Right atrium auricular region (tissue), 2 donors: ENCODE measurements at regions not wholly inside any gene's neighbourhood (a gene's known extent, or its start where the extent isn't known, plus 50 kb on each side); places are given as distances from the start of the nearest gene placed in this dataset.

ENCODE experiments used
- DNase-seq: peaks from one replicate; pipeline ENCODE4 v3.0.0-alpha.2; 2019; ENCODE audit warnings: low spot score
- H3K27ac ChIP-seq, 2 donors: fragments of 200-600 bp; sonication (generic); 1 replicate in 1 of 2; 2 replicates in 1 of 2; pipeline ENCODE4 v1.5.1; 2016 to 2019
- H3K27me3 ChIP-seq, 2 donors: fragments of 200-600 bp; sonication (generic); one replicate each; pipeline versions ENCODE4 v1.5.1 to v1.6.0; 2017 to 2019
- H3K36me3 ChIP-seq: fragments of 200-600 bp; sonication (generic); one replicate; pipeline ENCODE4 v1.5.1; 2016
- H3K4me1 ChIP-seq, 2 donors: fragments of 200-600 bp; sonication (generic); one replicate each; pipeline versions ENCODE4 v1.5.1 to v1.6.0; 2017 to 2019
- H3K4me3 ChIP-seq, 2 donors: fragments of 200-600 bp; sonication (generic); 1 replicate in 1 of 2; 2 replicates in 1 of 2; pipeline ENCODE4 v1.5.1; 2017 to 2019; ENCODE audit warnings: mild to moderate bottlenecking in 1 of 2, moderate library complexity in 1 of 2
- H3K9me3 ChIP-seq, 2 donors: fragments of 200-600 bp; sonication (generic); one replicate each; pipeline ENCODE4 v1.5.1; 2019
- TF ChIP-seq, protein P1 (sequence below), 2 donors: fragments of 200-600 bp; sonication (generic); IDR thresholded peaks; one replicate each; pipeline ENCODE4 v1.5.1; 2019; ENCODE audit warnings: antibody characterized with exemption in 2 of 2

- H3K4me3 ChIP-seq = no peak overlapping the region
- H3K4me1 ChIP-seq = no peaks in the 10 kb centered on the region
- no peak for DNase-seq
- no peaks in the 10 kb centered on the region for H3K9me3 ChIP-seq
- TF ChIP-seq, protein P1, sequence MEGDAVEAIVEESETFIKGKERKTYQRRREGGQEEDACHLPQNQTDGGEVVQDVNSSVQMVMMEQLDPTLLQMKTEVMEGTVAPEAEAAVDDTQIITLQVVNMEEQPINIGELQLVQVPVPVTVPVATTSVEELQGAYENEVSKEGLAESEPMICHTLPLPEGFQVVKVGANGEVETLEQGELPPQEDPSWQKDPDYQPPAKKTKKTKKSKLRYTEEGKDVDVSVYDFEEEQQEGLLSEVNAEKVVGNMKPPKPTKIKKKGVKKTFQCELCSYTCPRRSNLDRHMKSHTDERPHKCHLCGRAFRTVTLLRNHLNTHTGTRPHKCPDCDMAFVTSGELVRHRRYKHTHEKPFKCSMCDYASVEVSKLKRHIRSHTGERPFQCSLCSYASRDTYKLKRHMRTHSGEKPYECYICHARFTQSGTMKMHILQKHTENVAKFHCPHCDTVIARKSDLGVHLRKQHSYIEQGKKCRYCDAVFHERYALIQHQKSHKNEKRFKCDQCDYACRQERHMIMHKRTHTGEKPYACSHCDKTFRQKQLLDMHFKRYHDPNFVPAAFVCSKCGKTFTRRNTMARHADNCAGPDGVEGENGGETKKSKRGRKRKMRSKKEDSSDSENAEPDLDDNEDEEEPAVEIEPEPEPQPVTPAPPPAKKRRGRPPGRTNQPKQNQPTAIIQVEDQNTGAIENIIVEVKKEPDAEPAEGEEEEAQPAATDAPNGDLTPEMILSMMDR (IDR thresholded peaks at IDR 0.05) = no peak
- no peaks in the 10 kb centered on the region for H3K36me3 ChIP-seq
- H3K27ac ChIP-seq = no peak overlapping the region
- no peaks in the 10 kb centered on the region for H3K27me3 ChIP-seq
Observed at GRCh38 chr22:22127100-22127499, 117.5 kb upstream of the VPREB1 start.

DNA sequence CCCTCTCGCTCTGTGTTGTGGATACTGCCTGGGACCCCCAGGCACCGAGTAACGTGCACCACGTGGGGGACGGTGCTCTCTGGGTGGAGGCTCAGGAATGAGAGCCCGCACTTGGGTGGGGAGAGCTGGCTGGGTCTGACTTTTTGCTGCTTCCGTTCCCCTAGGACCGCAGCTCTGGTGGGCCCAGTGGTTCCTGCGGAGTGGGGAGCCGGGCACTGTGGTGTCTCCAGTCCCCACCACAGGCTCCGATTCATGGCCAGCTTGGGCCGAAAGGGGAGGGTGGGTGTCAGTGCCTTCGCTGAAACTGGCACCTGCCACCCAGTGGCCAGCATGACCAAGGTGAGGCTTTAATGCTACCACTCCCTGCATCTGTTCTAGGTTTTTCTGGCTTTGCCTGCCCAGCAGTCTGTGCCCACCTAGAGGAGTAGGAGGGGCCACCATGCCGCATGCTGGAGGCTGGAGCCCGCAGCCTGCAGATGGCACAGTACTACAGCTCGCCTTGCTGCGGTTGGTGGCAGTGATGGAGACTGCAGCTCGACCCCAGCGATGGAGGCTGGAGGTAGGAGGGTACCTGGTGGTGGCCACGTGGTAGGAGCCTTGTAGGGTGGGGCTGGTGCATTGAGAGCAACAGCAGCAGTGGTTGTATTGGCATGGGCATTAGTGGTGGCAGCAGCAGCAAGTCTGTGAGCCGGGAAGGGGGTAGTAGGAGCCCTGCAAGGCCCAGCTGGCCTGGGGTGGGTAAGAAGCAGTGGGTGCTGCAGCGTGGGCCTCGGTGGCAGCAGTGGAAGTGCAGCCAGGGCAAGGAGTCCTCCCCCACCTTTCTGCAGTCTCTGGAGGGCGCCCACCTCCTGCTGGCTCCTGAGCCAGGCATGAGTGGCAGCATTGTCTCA is 118.8 kb upstream of the VPREB1 start:
- TF ChIP-seq, protein P1 (IDR thresholded peaks at IDR 0.05) = no peak
- no peak overlapping the region for H3K27ac ChIP-seq
- H3K4me3 ChIP-seq = no peak overlapping the region
- DNase-seq = no peak
- no peaks in the 10 kb centered on the region for H3K4me1 ChIP-seq
- H3K36me3 ChIP-seq = no peaks in the 10 kb centered on the region
- H3K27me3 ChIP-seq = no peaks in the 10 kb centered on the region
- no peaks in the 10 kb centered on the region for H3K9me3 ChIP-seq

GRCh38 chr22:22125028-22125578 is 119.5 kb upstream of the VPREB1 start:
- Histone ChIP-seq H3K4me1 (no peaks in the 10 kb centered on the region), H3K9me3 (no peaks in the 10 kb centered on the region), H3K27me3 (no peaks in the 10 kb centered on the region), H3K27ac (no peak overlapping the region), H3K36me3 (no peaks in the 10 kb centered on the region), H3K4me3 (no peak overlapping the region)
- DNase-seq = no peak
- TF ChIP-seq, protein P1 (IDR thresholded peaks at IDR 0.05) = no peak

DNA sequence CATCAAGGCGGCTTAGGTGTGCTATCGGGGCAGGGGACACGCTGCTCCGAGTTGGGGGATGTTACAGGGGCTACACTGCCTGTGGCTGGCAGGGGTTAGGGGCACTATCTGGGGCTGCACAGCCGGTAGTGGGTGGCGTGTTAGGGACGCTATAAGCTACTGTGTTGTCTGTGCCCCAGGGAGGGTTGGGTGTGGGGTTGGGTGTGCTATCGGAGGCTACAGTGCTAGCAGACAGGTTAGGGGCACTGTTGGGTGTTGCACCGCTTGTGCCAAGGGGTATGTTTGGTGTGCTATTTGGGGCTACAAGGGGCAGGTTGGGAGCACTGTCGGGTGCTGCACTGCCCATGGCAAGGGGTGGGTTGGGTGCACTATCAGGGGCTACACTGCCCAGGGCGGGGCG is 120.2 kb upstream of the VPREB1 start:
- DNase-seq = no peak
- H3K27me3 ChIP-seq = no peaks in the 10 kb centered on the region
- H3K36me3 ChIP-seq = no peaks in the 10 kb centered on the region
- H3K4me1 ChIP-seq = no peaks in the 10 kb centered on the region
- TF ChIP-seq, protein P1 (IDR thresholded peaks at IDR 0.05) = no peak
- H3K4me3 ChIP-seq = no peak overlapping the region
- no peak overlapping the region for H3K27ac ChIP-seq
- no peaks in the 10 kb centered on the region for H3K9me3 ChIP-seq

- no peaks in the 10 kb centered on the region for H3K36me3 ChIP-seq
- H3K4me3 ChIP-seq = no peak overlapping the region
- TF ChIP-seq, protein P1 (IDR thresholded peaks at IDR 0.05) = no peak
- DNase-seq = no peak
- no peak overlapping the region for H3K27ac ChIP-seq
- H3K27me3 ChIP-seq = no peaks in the 10 kb centered on the region
- no peaks in the 10 kb centered on the region for H3K4me1 ChIP-seq
- H3K9me3 ChIP-seq = no peaks in the 10 kb centered on the region
Observed at GRCh38 chr22:22123960-22124278, 120.7 kb upstream of the VPREB1 start.
